HL-60/S4 treated with retinoic acid at 250 ng/mL for 4 days and 3 days (cell line): ENCODE measurements at regions not wholly inside any gene's neighbourhood (a gene's known extent, or its start where the extent isn't known, plus 50 kb on each side); places are given as distances from the start of the nearest gene placed in this dataset.
"Not testable (repeated sequence)": the region's sequence is repeated elsewhere in the genome, so short reads cannot be mapped to it uniquely, and the experiment has no call there.

ENCODE experiments used
- in situ Hi-C: fragments of 300-500 bp; cut with MboI; formaldehyde crosslinking; loops from 2 replicates; pipeline ENCODE4 v1.7.0; 2022; ENCODE audit warnings: low sequenced_read_pairs

DNA sequence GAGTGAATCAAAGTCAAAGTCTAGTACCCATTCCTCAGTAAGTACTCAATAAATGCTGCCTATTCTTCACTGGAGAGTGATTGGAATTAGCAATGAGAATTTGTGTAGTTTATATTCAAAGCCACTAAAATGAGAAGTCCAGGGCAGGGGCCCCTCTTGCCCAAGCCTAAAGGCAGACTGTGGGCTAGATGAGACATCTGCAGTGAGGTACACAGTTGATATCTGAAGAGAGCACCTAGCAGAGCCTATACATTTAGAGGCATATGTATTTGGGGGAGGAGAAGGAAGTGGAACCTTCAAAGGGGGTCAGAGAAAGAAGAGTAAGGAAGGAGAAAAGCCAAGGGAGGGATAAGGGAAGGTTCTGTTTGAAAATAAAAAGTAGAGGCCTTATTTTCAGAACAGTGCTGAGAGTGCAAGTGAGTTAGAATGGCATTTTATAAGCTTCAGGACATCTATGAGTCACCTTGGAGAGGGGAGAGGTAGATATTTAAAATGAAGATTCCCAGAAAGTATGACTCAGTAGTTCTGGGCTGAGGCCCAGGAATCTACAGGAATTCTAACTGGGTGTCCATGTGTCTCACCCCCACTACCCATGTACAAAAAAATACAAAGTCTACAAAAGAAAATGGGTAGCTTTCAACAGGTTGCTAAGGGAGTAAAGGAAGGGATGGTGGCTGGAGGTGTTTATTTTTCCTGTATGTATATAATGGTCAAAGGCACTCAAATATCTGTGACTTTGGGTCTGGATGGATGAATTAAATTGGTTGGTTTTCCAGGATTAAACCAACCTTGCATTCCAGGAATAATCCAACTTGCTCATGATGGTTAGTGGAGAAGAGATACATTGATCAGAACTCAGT, 135.1 kb downstream of the ZFP64 start:
- in situ Hi-C loops: no loop called here

DNA sequence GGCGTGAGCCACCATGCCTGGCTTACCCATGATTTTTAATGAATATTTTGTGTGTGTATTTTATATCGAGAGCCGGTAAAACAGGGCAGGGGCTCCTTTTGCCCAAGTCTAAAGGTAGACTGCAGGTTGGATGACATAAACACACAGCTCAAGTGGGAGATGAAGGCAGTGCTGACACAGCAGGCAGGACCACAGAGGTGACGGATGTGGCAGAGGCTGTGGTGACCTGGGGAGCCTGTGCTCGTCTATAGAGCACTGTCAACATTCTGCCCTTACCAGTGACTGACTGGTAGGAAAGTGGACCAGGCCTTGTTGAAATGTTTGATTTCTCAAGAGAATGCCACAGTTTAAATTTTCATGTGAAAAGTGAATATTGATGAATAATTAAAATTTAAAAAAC, 137.5 kb downstream of the ZFP64 start:
- in situ Hi-C loops: no loop called here

DNA sequence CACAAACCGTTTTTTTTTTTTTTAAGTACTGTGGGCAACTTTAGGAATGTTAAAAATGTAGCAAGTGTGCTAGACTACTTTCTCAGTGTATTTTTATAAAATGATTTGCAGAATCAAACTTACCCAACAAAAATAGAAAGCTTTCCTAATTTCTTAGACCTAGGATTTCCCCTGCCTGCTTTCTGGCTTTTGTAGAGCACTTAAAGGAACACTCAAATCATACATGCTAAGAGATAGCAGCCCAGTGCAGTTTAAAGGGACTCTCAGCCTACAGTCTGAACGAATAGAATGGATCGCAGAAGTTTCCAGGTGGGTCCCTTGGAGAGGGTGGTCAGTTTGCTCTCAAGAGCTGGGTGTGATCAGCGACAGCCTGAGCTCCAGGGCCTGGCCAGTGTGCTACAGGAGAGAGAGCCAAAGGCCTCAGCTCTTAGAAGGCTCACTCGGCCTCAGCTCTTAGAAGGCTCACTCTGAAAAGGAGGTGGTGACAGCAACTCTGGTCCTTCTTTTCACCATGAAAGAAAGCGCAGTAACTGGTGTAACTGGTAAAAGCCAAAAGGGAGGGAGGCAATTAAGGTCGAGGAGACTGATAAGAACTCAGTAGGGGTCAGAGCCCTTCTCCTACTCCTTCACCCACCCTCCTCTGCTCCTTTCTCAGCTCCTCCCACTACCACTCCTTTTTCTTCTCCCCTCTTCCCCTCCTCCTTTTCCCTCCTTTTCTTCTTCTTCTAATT, 142.4 kb downstream of the ZFP64 start:
- in situ Hi-C loops: no loop called here

DNA sequence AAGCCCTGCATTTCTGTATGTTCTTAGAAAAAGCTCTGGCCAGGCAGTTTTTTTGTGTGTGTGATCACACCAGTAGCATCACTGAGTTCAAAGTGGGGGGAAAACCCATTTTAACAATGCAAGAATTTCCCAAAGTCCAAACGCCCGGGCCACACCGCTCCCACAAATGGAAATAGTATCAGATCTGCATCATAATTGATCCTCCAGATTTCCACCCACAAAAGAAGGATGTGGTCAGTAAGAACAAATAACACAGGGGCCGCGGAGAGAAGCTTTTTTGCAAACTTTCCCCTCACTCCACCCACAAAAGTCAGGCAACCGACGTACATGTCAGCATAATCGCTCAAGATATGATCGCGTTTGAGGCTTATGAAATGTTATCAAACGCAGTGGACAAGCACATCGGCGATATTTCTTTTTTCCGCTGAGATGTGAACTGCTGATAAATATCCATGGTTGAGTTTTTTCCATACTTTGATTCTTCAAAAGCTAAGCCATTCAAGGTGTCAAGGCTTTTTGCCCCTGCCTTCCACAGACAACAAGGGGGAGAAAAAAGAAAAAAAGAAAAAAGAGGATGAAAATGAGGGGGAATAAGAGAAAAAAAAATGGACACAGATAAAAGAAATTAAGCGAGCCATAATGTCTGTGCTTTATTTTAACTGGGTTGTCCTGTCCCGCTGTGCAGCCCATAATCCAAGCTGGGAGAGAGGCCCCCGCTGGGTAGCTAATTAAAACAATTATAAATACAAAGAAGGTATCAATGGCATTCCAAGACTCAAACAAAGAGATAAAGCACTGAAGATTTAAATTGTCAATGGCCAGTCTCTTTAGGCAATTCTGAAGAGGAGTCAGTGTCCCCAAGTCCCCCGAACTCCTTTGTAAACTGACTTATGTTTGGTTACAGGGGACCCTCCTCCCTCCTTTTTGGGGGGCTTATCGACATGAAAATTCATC, 143.5 kb downstream of the ZFP64 start:
- in situ Hi-C loops: no loop called here

DNA sequence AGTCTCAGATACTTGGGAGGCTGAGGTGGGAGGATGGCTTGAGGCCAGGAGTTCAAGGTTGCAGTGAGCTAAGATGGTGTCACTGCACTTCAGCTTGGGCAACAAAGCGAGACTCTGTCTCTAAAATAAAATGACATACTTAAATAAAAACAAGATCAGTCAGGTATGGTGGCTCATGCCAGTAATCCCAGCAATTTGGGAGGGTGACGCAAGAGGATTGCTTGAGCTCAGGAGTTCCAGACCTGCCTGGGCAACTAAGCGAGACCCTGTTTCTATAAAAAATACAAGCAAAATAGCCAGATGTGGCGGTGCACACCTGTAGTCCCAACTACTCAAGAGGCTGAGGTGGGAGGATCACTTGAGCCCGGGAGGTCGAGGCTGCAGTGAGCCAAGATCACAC, 149.6 kb downstream of the ZFP64 start:
- in situ Hi-C loops: no loop called here

DNA sequence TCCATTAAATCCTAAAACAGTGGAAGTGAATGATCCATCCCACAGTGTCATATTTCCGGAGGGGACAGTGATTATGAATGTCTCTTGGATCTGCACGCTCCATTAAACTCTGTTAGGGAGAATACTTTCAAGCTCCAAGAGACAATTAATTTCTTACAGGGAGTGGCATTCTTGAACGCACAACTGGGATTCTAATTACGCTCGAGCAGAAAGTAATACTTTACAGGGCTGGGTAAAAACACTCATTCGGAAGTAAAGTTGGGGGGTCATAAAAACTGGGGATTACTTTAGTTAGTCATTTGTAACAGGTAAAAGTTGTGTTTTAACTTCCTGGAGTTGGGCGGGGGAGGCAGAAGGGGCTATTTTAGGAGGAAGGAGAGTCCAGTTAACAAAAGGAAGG, 151.8 kb downstream of the ZFP64 start:
- in situ Hi-C loops: no loop called here

DNA sequence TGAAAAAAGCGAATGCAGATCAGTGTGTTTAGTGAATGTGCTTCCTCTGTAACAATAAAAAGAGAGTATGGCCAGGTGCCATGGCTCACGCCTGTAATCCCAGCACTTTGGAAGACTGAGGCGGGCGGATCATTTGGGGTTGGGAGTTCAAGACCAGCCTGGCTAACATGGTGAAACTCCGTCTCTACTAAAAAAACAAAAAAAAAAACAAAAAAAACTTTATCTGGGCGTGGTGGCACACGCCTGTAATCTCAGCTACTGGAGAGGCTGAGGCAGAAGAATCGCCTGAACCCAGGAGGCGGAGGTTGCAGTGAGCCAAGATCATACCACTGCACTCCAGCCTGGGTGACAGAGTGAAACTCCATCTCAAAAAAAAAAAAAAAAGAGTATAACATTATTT, 152.9 kb downstream of the ZFP64 start:
- in situ Hi-C loops: not testable (repeated sequence)

DNA sequence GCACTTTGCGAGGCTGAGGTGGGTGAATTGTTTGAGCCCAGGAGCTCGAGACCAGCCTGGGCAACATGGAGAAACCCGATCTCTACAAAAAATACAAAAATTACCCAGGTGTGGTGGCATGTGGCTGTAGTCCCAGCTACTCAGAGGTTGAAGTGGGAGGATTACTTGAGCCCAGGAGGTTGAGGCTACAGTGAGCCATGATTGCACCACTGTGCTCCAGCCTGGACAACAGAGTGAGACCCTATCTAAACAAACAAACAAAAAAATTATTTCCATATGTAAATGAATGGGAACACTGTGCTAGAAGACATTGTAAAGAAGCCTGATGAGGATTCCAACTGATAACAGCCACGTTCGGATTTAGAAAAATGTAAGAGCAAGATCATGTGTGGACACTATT, 154.2 kb downstream of the ZFP64 start:
- in situ Hi-C loops: no loop called here

DNA sequence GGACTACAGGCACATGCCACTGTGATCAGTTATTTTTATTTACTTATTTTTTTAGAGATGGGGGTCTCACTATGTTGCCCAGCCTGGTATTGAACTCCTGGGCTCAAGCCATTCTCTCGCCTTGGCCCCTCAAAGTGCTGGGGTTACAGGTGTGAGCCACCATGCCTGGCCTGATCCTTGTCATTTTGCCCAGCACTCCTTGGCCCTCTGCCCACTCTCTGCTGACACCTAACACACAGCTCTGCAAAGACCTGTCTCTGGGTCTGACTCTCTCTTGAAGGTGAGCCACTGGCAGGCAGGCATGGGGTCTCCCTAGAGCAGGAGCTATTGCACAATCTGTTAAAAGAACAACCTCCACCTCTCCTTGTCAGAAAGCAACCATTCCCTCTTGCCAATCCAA, 155.6 kb downstream of the ZFP64 start:
- in situ Hi-C loops: no loop called here

DNA sequence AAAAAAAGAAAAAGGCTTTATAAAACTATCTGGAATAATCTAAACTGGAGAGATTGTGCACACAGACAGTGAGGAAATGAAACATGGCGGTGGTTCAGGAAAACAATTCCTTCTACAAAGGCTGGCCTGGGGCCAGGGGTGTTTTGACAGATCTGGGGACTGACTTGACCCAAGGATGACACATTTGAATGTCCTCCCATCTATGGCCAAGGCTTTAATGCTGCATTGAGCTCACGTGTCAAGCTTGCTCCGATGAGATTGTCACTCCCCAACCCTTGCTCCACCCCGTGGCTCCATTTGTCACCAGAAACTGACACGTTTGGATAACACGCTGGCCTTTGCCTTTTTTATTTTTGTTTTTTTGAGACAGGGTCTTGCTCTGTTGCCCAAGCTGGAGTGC, 156.1 kb downstream of the ZFP64 start:
- in situ Hi-C loops: no loop called here

DNA sequence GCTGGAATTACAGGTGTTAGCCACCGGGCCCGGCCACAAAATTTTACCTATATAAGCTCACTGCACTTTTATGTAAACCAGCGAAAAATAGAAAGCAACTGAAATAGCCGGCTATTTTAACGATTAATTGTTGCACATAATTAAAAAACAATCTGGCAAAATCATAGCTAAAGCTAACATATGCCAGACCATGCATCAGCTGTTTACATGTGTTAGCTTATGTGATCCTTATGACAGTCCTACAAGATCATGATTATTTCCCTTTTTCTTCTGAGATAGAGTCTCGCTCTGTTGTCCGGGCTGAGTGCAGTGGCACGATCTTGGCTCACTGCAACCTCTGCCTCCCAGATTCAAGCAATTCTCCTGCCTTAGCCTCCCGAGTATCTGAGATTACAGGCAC, 157.0 kb downstream of the ZFP64 start:
- in situ Hi-C loops: no loop called here

DNA sequence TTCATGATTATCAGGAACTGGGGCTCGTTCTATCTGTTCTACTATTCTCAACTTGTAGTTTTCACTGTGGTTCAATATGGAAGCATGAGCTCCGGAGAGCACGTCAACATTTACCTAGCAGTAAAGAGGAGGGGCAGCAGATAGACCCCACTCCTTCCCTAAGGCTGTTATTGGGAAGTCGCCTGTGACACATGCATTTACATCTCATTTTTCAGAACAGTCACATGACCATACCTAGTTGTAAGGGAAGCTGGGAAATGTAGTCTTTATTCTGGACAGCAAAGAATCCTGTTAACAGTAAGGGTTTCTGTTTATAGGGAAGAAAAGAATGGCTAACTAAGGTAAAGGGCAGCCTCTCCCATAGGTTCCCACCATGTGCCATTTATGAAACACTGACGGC, 158.3 kb downstream of the ZFP64 start:
- in situ Hi-C loops: no loop called here

DNA sequence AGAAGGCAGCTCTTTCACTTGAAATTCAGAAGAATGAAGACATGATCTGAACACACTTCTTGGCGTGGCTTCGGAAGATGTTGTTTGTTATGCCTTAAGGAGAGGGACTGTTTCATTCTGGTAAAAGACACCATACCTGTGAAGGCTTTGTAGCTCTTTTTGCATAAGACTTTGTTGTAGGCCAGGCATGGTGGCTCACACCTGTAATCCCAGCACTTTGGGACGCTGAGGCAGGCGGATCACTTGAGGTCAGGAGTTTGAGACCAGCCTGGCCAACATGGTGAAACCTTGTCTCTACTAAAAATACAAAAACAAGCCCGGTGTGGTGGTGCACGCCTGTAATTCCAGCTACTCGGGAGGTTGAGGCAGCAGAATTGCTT, 159.3 kb downstream of the ZFP64 start:
- in situ Hi-C loops: not testable (repeated sequence)

DNA sequence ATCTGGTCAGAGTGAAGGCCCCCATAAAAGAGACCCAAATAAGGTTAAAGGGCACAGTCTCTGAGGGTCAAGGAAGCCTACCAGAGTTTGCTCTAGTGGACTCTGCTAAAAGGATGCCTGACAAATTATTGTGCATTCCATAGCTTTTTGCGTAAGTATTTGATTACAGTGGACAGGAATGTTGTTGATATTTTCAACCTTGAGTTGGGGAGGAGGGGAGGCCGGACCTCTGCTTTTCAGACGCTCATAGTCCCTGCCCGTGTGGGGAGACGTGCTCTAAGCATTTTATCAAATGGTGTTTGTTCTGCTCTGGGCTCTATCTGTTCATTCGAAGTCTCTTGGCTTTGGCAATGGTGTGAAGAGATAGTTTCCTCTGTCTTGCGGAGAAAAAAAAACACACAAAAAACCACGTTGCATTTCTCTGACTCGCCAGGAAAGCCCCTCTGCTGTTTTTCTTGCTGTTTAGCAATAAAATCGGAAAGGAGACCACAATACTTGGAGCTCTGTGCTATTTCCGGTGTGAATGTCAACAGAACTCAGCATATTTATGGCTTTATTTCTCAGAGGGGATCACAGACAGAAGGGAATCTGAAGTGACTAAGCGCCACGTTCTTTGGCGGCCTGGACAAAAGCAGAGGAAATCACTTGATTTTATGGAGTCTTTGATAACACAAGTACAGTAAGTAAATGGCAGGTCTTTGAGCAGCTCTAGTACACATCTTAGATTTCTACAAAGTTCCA, 159.8 kb downstream of the ZFP64 start:
- in situ Hi-C loops: no loop called here

DNA sequence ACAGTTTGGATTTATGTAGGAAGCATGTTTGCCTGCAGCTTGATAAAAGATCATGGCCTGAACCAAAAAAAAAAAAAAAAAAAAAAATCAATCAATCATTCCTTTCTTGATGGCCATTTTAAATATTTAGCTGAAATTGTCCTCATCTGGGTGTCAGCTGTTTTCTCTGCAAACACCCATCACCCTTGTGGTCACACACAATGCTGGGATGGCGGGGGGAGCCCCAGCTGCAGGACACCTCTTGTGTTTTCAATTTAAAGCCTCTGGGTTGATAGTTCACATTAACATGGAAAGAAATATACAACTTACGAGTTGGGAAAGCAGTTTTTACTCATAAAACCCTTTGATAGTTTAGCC, 160.4 kb downstream of the ZFP64 start:
- in situ Hi-C loops: no loop called here

DNA sequence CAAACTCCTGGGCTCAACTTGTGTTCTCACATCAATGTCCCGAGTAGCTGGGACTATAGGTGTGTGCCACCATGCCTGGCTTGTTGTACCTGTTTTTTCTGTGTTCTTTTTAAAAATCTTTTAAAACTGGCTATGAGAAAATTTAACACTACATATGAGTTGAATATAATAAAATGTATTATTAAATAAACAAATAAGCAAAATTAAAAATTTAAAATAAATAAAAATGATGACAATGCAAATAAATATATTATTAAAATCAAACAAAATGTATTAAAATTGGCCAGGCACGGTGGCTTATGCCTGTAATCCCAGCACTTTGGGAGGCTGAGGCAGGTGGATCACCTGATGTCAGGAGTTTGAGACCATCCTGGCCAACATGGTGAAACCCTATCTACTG, 162.4 kb downstream of the ZFP64 start:
- in situ Hi-C loops: not testable (repeated sequence)

DNA sequence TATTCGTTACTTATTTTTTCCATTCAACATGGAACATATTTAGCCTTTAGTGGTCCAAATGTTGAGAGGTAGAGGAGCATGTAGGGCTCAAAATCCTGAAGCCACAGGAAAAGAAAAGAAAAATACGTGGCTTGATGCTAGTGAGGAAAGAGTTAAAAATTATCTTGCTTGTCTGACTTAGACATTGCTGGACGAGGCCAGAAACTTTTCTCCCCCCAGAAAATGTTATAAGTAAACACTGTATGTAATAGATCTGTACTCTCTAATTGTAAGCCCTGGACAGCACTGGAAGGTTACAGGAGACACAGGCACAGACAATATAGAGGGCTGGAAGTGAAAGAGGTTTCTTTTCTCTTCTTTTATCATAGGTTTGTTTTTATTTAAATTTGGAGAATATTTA, 165.6 kb downstream of the ZFP64 start:
- in situ Hi-C loops: no loop called here

DNA sequence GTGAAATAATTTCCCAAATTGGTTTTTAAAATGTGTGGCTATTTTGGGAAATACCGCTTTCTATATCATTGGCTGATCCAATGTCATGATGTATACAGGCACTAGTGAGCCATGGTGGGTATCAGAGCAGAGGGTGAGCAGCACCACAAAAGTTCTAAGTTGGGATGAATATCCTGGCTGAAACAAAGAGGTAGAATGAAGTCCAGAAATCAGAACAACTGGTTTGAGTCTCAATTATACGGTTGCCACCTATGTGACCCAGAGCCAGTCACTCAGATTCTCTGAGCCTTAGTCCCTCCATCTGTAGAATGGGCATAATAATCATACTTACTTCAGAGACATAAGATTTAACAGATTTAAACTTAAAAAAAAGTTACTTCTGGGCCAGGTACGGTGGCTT, 172.3 kb downstream of the ZFP64 start:
- in situ Hi-C loops: no loop called here

DNA sequence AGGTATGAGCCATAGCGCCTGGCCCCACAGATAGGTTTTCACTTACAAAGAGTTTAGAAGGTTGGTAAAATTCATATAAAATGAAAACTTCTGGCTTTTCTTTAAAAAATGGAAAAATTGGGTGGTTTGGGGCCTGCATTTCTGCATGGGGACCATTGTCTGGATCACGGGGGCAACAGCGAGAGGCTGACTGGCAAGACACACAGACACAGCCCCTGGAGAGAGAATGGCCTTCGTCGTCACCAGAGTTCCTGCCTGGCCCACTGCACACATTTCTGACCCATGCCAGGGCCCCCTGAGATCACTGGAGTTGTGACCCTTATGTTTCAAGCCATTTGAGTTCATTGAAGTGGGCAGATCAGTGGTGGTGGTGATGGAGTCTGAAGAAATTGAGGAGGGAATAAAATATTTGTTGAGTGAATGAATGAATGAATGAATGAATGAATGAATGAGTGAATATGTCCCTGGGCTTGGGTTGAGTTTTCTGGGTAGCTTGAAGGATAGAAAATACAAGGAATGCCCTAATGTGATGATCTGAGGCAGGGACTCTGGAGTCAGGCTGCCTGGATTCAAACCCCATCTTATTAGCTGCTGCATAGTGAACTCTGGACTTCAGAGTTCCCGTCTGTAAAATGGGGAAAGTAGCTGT, 173.8 kb downstream of the ZFP64 start:
- in situ Hi-C loops: no loop called here

DNA sequence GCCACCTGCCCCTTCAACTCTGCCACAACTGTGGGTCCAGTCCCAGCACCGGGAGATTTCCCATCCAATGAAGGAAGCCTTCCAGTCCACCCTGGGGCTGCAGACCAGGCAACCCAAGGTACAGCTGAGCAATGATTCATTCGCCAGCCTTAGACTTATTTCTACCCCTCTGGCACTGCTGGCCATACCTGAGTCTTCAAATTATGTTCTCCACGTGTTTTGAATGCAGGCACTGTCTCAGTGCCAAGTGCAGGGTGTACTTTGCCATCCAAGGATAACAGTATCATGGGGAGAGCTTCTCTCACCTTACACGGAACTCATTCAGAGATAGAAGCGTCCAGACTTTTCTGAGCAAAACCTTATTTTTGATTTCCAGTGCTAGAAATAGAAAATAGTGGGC, 175.6 kb downstream of the ZFP64 start:
- in situ Hi-C loops: no loop called here
